Loucy (cell line): ENCODE measurements at regions not wholly inside any gene's neighbourhood (a gene's known extent, or its start where the extent isn't known, plus 50 kb on each side); places are given as distances from the start of the nearest gene placed in this dataset.

Experiments
- H2AFZ ChIP-seq: fragments of 200-600 bp; sonication (generic); 2 replicates; pipeline ENCODE4 v1.6.0; 2016; ENCODE audit warnings: antibody characterized with exemption, mild to moderate bottlenecking, low read length, moderate library complexity
- H3F3A ChIP-seq: fragments of 200-600 bp; 2 replicates; pipeline ENCODE4 v1.6.0; 2016; ENCODE audit warnings: antibody characterized with exemption, low read depth, mild to moderate bottlenecking
- H3K27me3 ChIP-seq: fragments of 200-600 bp; sonication (generic); 2 replicates; pipeline ENCODE4 v1.6.1; 2014; ENCODE audit warnings: low read length, mild to moderate bottlenecking; ENCODE audit not compliant: insufficient read depth, poor library complexity, severe bottlenecking
- H3K36me3 ChIP-seq: fragments of 200-600 bp; sonication (generic); 2 replicates; pipeline ENCODE4 v1.6.1; 2016; ENCODE audit warnings: low read length; ENCODE audit not compliant: insufficient read depth
- H3K4me1 ChIP-seq: fragments of 200-600 bp; sonication (generic); 2 replicates; pipeline ENCODE4 v1.5.1; 2014; ENCODE audit warnings: low read length, mild to moderate bottlenecking; ENCODE audit not compliant: insufficient read depth, poor library complexity, severe bottlenecking
- H3K4me2 ChIP-seq: fragments of 200-600 bp; sonication (generic); 2 replicates; pipeline ENCODE4 v1.6.0; 2014; ENCODE audit warnings: antibody characterized with exemption, low read length, low read depth, mild to moderate bottlenecking; ENCODE audit not compliant: poor library complexity, severe bottlenecking
- H3K4me3 ChIP-seq: fragments of 200-600 bp; sonication (generic); 2 replicates; pipeline ENCODE4 v1.5.1; 2014; ENCODE audit warnings: low read length, mild to moderate bottlenecking, mixed read lengths; ENCODE audit not compliant: poor library complexity, severe bottlenecking
- H3K79me2 ChIP-seq: fragments of 200-600 bp; sonication (generic); 2 replicates; pipeline ENCODE4 v1.6.1; 2014; ENCODE audit warnings: low read length; ENCODE audit not compliant: insufficient read depth
- H3K9ac ChIP-seq: fragments of 200-600 bp; sonication (generic); 2 replicates; pipeline ENCODE4 v1.6.0; 2014; ENCODE audit warnings: mild to moderate bottlenecking, low read depth, low read length, moderate library complexity; ENCODE audit not compliant: poor library complexity, severe bottlenecking
- H3K9me2 ChIP-seq: fragments of 200-600 bp; sonication (generic); replicated peaks from 2 replicates; pipeline ENCODE4 v1.6.1; 2016; ENCODE audit warnings: low read depth, low read length, mixed read lengths
- H3K9me3 ChIP-seq: fragments of 200-600 bp; sonication (generic); 2 replicates; pipeline ENCODE4 v1.6.1; 2014; ENCODE audit warnings: mild to moderate bottlenecking, antibody characterized with exemption, low read length, low read depth; ENCODE audit not compliant: insufficient read depth
- H4K20me1 ChIP-seq: fragments of 200-600 bp; sonication (generic); 2 replicates; pipeline ENCODE4 v1.6.0; 2014; ENCODE audit warnings: antibody characterized with exemption, low read length, mild to moderate bottlenecking; ENCODE audit not compliant: insufficient read depth, poor library complexity, severe bottlenecking
- CTCF ChIP-seq: fragments of 200-600 bp; sonication (generic); conservative IDR thresholded peaks from 2 replicates; pipeline ENCODE4 v1.5.1; 2014; ENCODE audit warnings: mild to moderate bottlenecking, antibody characterized with exemption, low read length
- EZH2phosphoT487 ChIP-seq: fragments of 200-600 bp; IDR thresholded peaks from 2 replicates; pipeline ENCODE4 v1.6.1; 2018; ENCODE audit warnings: antibody characterized with exemption, mild to moderate bottlenecking, moderate library complexity, borderline replicate concordance

GRCh38 chr4:124234771-124235170 lies 477.8 kb downstream of the ANKRD50 start:
- Histone ChIP-seq H2AFZ (no peak overlapping the region), H4K20me1 (no peaks in the 10 kb centered on the region), H3K4me3 (no peak overlapping the region), H3F3A (no peaks in the 10 kb centered on the region), H3K4me1 (no peaks in the 10 kb centered on the region), H3K36me3 (no peaks in the 10 kb centered on the region), H3K4me2 (no peak overlapping the region), H3K79me2 (no peaks in the 10 kb centered on the region), H3K9me3 (no peaks in the 10 kb centered on the region), H3K27me3 (no peaks in the 10 kb centered on the region), H3K9ac (no peak overlapping the region), H3K9me2 (no peaks in the 10 kb centered on the region)
- TF ChIP-seq EZH2phosphoT487 (no peak), CTCF (no peak)

DNA sequence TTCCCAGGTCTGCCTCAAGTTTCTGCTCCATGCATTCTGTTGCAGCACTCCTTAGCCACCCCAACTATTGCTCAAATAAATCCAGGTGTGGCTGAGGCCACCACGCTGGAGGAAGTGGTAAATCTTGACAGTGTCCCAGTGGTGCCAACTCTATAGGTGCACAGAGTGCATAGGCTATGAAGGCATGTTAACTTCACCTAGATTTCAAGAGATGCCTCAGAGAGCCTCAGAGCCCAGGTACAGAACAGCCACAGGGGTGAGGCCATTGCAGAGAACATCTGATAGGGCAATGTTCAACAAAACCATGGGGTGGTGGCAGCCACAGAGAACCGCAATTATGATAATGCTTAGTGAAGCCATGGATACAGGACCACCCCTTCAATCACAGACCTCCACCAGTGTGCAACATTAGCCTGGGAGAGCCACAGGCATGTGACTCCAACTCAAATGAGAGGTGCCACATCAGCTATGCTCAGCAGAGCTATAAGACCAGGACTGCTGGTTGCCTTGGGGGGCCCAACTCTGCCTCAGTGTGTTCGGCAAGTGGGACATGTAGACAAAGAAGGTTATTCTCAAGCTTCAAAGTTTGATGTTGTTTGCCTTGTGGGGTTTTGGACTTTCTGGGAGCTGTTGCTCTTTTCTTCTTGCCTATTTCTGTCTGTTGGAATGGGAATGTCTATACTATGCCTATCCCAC lies 468.7 kb downstream of the ANKRD50 start:
- Histone ChIP-seq H4K20me1 (no peaks in the 10 kb centered on the region), H3K9me2 (no peaks in the 10 kb centered on the region), H3K9me3 (no peaks in the 10 kb centered on the region), H3K36me3 (no peaks in the 10 kb centered on the region), H3K4me1 (no peaks in the 10 kb centered on the region), H2AFZ (no peak overlapping the region), H3F3A (no peaks in the 10 kb centered on the region), H3K4me3 (no peak overlapping the region), H3K79me2 (no peaks in the 10 kb centered on the region), H3K4me2 (no peak overlapping the region), H3K27me3 (no peaks in the 10 kb centered on the region), H3K9ac (no peak overlapping the region)
- TF ChIP-seq EZH2phosphoT487 (no peak), CTCF (no peak)

DNA sequence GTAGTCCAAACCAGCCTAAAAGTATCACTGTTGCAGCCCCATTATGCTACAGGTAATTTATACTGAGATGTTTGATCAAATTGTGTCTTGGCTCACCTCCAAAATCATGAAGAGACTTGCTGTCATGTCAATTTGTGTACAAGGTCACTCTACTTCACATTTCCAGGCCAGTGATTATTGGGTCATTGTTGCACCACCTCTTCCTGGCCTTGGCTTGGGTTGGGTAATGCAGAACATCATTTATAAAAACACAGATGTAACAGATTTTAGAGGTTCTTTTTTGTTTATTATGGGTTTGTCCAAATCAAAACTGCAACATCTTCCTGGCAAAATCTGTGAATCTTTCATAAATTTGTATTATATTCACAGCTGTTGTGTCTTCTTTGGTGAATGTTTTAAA lies 459.5 kb downstream of the ANKRD50 start:
- H2AFZ ChIP-seq, result no peak overlapping the region

More for the DNA sequence above, 459.5 kb downstream of the ANKRD50 start:
- Histone ChIP-seq H3K9me2 (no peaks in the 10 kb centered on the region), H3K36me3 (no peaks in the 10 kb centered on the region), H3K9ac (no peak overlapping the region), H4K20me1 (no peaks in the 10 kb centered on the region), H3K27me3 (no peaks in the 10 kb centered on the region), H3K4me1 (no peaks in the 10 kb centered on the region), H3K9me3 (no peaks in the 10 kb centered on the region), H3K4me2 (no peak overlapping the region), H3F3A (no peaks in the 10 kb centered on the region), H3K79me2 (no peaks in the 10 kb centered on the region), H3K4me3 (no peak overlapping the region)
- TF ChIP-seq EZH2phosphoT487, result no peak
- TF ChIP-seq CTCF, result no peak
